HL-60/S4 treated with retinoic acid at 250 ng/mL for 4 days and 3 days (cell line): ENCODE measurements at regions not wholly inside any gene's neighbourhood (a gene's known extent, or its start where the extent isn't known, plus 50 kb on each side); places are given as distances from the start of the nearest gene placed in this dataset.

ENCODE experiments used
- in situ Hi-C: fragments of 300-500 bp; cut with MboI; formaldehyde crosslinking; loops from 2 replicates; pipeline ENCODE4 v1.7.0; 2022; ENCODE audit warnings: low sequenced_read_pairs

- in situ Hi-C loops, result no loop called here
These were observed 196.0 kb upstream of the PAPPA start for GRCh38 chr9:115957585-115957984.

GRCh38 chr9:115964710-115965347 is 188.8 kb upstream of the PAPPA start:
- in situ Hi-C loops, result no loop called here

GRCh38 chr9:115966660-115967059 is 186.9 kb upstream of the PAPPA start:
- in situ Hi-C loops, result no loop called here

GRCh38 chr9:115969096-115969495 is 184.5 kb upstream of the PAPPA start:
- in situ Hi-C loops, result no loop called here

GRCh38 chr9:115972362-115972761 is 181.2 kb upstream of the PAPPA start:
- in situ Hi-C loops, result no loop called here

GRCh38 chr9:115972843-115973595 is 180.6 kb upstream of the PAPPA start:
- in situ Hi-C loops, result no loop called here

- in situ Hi-C loops, result no loop called here
These were observed 176.8 kb upstream of the PAPPA start for GRCh38 chr9:115976781-115977180.

GRCh38 chr9:115978091-115978490 is 175.5 kb upstream of the PAPPA start:
- in situ Hi-C loops, result no loop called here

GRCh38 chr9:115978659-115979096 is 174.9 kb upstream of the PAPPA start:
- in situ Hi-C loops, result no loop called here

GRCh38 chr9:115980054-115980453 is 173.5 kb upstream of the PAPPA start:
- in situ Hi-C loops, result no loop called here

- in situ Hi-C loops, result no loop called here
These were observed 173.1 kb upstream of the PAPPA start for GRCh38 chr9:115980502-115980901.

GRCh38 chr9:115980976-115981375 is 172.6 kb upstream of the PAPPA start:
- in situ Hi-C loops, result no loop called here

- in situ Hi-C loops, result no loop called here
These were observed 170.2 kb upstream of the PAPPA start for GRCh38 chr9:115983366-115983765.

GRCh38 chr9:115985657-115986056 is 167.9 kb upstream of the PAPPA start:
- in situ Hi-C loops, result no loop called here

- in situ Hi-C loops, result no loop called here
These were observed 167.1 kb upstream of the PAPPA start for GRCh38 chr9:115986508-115986907.

GRCh38 chr9:115988701-115989100 is 164.9 kb upstream of the PAPPA start:
- in situ Hi-C loops, result no loop called here

- in situ Hi-C loops, result no loop called here
These were observed 163.8 kb upstream of the PAPPA start for GRCh38 chr9:115989831-115990230.

GRCh38 chr9:115992834-115993233 is 160.8 kb upstream of the PAPPA start:
- in situ Hi-C loops, result no loop called here

- in situ Hi-C loops, result no loop called here
These were observed 155.7 kb upstream of the PAPPA start for GRCh38 chr9:115997923-115998322.

GRCh38 chr9:115998666-115999065 is 154.9 kb upstream of the PAPPA start:
- in situ Hi-C loops, result no loop called here

- in situ Hi-C loops, result no loop called here
These were observed 154.1 kb upstream of the PAPPA start for GRCh38 chr9:115999498-115999897.

GRCh38 chr9:116000748-116001329 is 152.8 kb upstream of the PAPPA start:
- in situ Hi-C loops, result no loop called here
